RKO (cell line): ENCODE measurements at regions not wholly inside any gene's neighbourhood (a gene's known extent, or its start where the extent isn't known, plus 50 kb on each side); places are given as distances from the start of the nearest gene placed in this dataset.

Experiments
- DNase-seq: peaks from one replicate; pipeline ENCODE4 v3.0.0-alpha.2; 2016; ENCODE audit warnings: low spot score

- no peak for DNase-seq
These were observed 443.0 kb upstream of the RUNX1 start for GRCh38 chr21:35491920-35492678.

- no peak for DNase-seq
These were observed 442.0 kb upstream of the RUNX1 start for GRCh38 chr21:35491114-35491513.

DNA sequence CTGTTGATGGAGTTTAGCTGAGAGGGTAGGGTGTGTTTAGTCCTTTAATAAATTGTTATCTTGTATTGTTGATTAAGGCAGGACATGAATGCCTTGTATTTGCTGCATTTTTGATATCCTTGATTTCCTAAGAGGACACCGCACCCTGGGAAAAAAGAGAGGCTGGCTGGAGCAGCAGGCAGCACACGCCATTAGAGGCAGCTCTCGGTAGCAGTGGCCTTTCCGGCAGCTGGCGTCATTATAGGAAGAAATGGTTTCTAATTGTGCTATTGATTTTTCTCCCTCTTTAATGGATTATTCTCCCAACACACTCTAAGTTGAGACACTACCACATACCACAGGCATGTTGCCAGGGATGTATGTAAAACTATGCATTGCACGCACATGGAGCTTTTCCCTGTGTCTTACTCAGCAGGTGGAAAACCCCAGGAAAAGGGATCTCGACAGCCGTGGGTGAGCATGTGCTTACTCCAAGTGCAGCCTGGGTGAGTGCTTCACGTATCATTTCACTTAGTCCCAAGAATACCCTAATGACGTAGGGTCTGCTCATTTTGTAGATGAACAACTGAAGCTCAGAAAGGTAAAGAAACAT, 440.4 kb upstream of the RUNX1 start:
- no peak for DNase-seq

DNA sequence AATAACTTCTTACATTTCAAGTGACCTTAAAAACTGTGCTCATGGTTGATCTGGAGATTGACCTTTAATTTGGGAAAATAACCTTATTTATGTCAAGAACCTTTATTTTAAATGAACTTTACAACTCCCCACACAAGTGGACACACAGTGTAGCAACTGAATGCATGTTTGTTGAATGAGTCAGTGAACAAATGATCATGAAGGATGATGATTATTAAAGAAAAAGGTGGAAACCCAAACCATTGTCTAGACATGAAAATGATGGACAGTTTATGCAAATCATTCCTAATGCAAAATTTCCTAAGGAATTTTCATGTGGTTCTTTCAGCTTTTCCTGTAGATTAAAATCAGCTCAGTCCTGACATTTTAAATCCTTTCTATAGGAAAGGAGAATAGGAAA, 439.8 kb upstream of the RUNX1 start:
- DNase-seq, result no peak

GRCh38 chr21:35485364-35485763, 436.3 kb upstream of the RUNX1 start:
- no peak for DNase-seq

DNA sequence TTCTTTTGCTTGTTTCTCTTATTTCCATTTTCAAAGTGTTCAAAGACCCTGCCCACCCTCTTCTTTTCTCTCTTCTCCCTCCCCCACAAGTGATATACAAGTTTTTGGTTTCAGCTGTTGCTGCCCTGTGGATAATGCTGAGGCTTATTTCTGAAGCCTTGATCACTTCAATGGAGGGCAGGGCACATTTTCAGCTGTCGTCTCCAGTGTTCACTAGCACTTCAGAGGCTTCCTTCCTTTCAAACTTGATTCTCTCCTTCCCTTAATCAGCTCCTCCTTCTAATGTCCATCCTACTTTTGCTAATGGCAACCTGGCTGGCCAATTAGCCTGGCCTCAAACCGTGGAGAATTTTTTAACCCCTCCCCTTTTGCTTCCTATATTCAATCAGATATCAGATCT, 435.7 kb upstream of the RUNX1 start:
- DNase-seq, result no peak

DNA sequence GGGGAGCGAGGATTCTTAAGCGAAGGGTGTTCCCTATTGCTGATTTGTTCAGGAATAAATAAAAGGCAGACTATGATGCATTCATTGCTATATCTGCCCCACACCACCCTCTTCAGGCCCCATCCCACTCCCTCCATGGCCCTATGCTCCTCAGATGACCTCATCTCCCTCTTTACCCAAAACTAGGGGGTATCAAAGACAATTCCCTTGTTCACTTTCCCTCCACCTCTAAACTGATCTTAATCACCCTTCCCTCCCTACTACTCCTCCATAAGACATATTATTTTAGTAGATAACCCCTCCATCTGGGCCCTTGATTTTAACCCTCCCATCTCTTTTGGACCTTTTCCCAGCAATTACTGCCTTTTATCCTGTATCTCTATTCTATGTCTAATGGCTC, 434.9 kb upstream of the RUNX1 start:
- DNase-seq, result no peak

GRCh38 chr21:35482933-35483662, 434.0 kb upstream of the RUNX1 start:
- DNase-seq, result no peak

DNA sequence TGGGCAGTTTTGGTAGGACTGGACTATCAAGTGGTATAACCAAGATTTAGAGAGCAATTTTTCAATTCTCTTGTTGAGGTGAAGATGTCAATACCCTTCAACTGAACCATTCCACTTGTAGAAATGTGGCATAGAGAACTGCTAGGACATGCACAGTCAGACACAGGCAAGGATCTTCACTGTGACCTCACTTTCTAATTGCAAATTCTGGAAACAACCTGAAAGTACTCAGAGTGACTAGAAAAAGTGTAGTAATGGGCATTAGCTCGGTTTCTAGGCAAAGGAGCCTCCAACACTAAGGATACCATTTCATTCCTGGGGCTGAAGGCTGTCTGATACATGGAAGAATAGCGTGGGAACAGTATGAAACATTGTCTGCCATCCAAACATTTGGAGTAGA, 433.0 kb upstream of the RUNX1 start:
- no peak for DNase-seq

DNA sequence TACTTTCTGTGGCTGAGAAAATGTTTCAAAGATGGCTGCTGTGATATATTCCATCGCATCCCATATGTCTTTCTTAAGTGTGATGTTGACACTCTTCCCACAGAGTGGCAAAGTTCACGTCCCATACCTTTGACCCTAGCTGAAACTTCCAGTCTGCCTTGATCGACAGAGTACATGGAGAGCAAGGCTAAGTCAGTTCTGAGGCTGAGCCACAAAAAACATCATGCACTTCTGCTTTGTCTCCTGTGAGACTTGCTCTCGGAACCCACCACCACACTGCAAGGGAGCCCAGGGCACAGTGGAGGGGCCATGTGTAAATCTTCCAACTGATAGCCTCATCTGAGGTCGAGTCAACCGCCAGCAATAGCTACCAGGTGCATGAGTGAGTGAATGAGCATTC, 431.9 kb upstream of the RUNX1 start:
- no peak for DNase-seq

- no peak for DNase-seq
These were observed 430.4 kb upstream of the RUNX1 start for GRCh38 chr21:35479529-35479928.

DNA sequence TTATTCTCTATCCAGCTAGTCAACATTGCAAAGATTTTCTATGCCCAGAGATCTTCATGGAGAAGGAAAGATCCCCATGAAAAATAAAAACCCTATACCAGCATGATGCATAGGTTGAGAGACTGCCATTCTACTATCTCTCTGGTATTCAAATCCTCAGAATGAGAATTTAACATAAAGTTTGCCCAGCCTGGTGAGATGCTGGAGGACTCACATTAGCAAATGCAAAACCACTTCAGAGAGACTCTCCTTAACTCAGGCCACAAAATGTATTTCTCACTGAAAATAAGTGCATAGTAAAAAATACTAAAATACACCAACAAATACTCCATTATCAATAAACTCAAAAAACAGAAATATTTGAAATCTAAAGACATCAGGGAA, 430.0 kb upstream of the RUNX1 start:
- no peak for DNase-seq

DNA sequence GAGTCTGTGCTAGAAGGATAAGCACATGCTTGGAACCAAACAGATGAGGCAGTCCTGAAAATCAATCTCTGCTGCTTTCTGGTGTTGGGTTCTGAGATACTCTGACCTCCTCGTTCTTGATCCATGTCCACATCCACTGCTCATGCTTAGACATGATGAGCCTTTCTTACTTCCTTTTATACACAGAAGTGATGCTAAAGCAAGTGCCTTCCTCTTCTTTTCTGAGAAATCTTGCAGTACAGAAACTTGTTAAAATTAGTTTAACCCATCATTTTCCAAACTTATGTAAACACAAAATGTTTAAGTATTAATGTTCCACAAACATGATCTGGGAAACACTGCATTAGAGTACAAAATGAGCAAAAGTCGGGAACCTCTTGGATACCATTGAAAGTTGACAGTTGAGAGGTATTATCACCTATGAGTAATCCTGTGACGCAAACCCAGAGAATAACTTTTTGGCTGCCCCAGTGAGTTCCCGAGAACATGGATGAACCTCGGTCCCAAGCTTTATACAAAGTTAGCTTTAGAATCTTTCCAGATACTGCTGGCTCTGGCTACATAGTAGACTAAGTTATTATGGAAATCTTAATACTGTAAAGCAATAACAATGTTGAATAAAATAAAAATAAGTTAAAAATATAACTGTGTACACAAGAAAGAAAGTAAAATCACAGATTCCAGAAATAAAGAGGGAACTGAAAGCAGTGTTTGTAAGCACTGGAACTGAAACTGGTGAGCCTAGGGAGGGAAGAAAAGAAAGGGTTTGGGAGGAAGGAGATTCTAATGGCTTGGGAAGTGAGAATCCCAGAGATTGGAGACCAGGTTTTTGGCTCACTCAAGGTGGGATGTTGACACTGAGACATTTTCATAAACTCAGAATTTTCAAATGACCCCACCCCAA, 429.3 kb upstream of the RUNX1 start:
- no peak for DNase-seq

DNA sequence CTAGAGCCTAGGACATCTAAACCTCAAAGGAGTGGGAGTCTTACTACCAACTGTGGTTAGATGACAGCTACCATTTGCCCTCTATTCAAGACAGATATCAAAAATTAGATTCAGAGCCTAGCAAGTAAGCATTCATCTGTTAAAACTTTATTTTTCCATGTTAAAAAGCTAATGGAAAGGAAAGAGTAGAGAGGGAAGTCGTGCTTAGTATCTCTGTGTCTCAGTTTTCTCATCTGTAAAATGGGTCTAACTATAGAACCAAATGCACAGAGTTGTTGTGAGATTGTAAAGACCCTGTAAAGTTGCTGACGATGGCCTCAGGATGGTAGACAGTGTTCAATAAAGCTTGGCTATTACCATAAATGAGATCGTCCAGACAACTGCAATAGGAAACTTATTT, 428.5 kb upstream of the RUNX1 start:
- DNase-seq, result no peak

- no peak for DNase-seq
These were observed 427.7 kb upstream of the RUNX1 start for GRCh38 chr21:35476621-35477395.

GRCh38 chr21:35475762-35476161, 426.7 kb upstream of the RUNX1 start:
- DNase-seq, result no peak

DNA sequence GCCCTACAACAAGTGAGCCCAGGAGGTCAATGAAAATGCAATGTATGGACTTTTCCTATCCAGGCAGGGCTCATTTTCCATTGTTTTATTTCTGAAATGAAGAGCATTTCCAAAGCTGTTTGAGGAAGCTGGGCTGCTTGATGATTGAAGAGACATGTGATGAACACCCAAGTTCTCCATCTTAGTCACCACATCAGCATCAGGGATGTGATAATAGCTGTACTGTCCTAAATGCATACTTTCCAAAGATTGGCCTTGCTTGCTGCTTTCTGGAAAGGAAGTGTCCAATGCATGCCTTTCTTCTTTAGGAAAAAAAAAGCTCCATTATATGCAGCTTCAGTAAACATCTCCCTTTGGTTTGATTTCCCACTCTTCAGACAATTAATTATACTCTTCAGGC, 425.9 kb upstream of the RUNX1 start:
- DNase-seq, result no peak

GRCh38 chr21:35473496-35473895, 424.4 kb upstream of the RUNX1 start:
- no peak for DNase-seq

- DNase-seq, result no peak
These were observed 421.4 kb upstream of the RUNX1 start for GRCh38 chr21:35470522-35470921.

DNA sequence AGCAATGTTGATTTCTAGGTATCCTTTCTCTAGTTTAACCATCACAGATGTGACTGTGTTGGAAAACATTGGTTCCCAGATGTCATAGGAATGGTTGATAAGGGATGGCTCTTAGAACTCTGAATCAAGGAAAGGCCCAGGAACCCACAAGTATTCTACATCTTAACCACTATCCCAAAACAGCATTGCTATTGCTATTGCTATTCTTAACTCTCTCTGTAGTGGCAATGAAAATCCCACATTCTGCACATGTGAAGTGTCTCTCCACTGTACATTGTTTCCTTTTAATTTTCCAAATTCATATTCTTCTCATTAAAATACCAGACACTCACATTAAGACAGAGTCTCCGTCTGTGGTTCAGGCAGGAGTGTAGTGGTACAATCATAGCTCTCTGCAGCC, 420.4 kb upstream of the RUNX1 start:
- no peak for DNase-seq

- no peak for DNase-seq
These were observed 419.9 kb upstream of the RUNX1 start for GRCh38 chr21:35468991-35469390.

DNA sequence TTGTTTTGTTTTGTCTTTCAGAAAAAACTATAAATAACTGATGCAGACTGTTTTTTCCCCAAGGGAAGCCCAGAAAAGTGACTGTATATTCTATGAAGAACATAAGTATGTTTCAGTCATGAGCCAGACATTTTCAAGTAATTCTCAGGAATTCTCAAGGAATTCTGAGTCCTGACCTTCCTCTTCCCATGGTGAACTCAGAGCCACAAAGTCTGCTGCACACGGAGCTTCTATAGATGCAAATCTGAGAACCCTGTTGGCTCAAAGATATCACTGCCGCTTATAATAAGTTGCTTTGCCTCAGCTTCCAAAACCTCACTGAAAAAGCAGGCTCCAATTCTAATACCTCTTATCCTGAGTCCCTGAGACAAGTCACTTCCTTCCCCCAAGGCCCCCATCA, 418.5 kb upstream of the RUNX1 start:
- DNase-seq, result no peak
